H1 (cell line): ENCODE measurements at regions not wholly inside any gene's neighbourhood (a gene's known extent, or its start where the extent isn't known, plus 50 kb on each side); places are given as distances from the start of the nearest gene placed in this dataset.
A peak's percentile ranks its signal among the peaks of the same experiment; 100 is the strongest.

Source experiments
- CTCF ChIA-PET: fragments of 300-600 bp; sonication (Branson Sonifier 250); formaldehyde crosslinking; loops from one replicate; lab custom pipeline; 2021; ENCODE audit not compliant: partially characterized antibody; lab: Charles Lee
- POLR2A ChIA-PET: fragments of 300-600 bp; sonication (Branson Sonifier 250); formaldehyde crosslinking; loops from one replicate; lab custom pipeline; 2021; ENCODE audit warnings: inconsistent platforms; ENCODE audit not compliant: partially characterized antibody; lab: Charles Lee
- DNase-seq, 2 experiments: peaks; one replicate each; pipeline versions ENCODE4 v3.0.0 to v3.0.0-alpha.2; 2010 to 2022; ENCODE audit warnings: low spot score in 2 of 2, low read depth in 1 of 2, mixed read lengths in 1 of 2
- FAIRE-seq: peaks from 2 replicates; lab custom pipeline; 2011; peaks lifted over from hg19 to GRCh38; lab: Jason Lieb, UNC
- H2AFZ ChIP-seq: 2 replicates; pipeline ENCODE4 v1.8.1; 2012; ENCODE audit warnings: low read length, inconsistent platforms
- H2AK5ac ChIP-seq: 2 replicates; pipeline ENCODE4 v1.6.1; 2013; ENCODE audit warnings: low read depth, low read length
- H2BK120ac ChIP-seq: replicated peaks from 2 replicates; pipeline ENCODE3; 2013; ENCODE audit warnings: low read depth, low read length, inconsistent platforms
- H2BK12ac ChIP-seq: 2 replicates; pipeline ENCODE4 v1.6.1; 2013; ENCODE audit warnings: low read depth, low read length
- H2BK15ac ChIP-seq: 2 replicates; pipeline ENCODE4 v1.6.1; 2013; ENCODE audit warnings: low read length
- H2BK20ac ChIP-seq: 2 replicates; pipeline ENCODE4 v1.6.1; 2013; ENCODE audit warnings: low read length
- H2BK5ac ChIP-seq: 2 replicates; pipeline ENCODE4 v1.6.1; 2013; ENCODE audit warnings: low read depth, low read length
- H3K14ac ChIP-seq: 2 replicates; pipeline ENCODE4 v1.6.1; 2013; ENCODE audit warnings: inconsistent platforms; ENCODE audit not compliant: insufficient read length
- H3K18ac ChIP-seq: 2 replicates; pipeline ENCODE4 v1.6.1; 2013; ENCODE audit warnings: low read length; ENCODE audit errors: extremely low read depth
- H3K23ac ChIP-seq: 2 replicates; pipeline ENCODE4 v1.6.1; 2013; ENCODE audit warnings: inconsistent platforms; ENCODE audit not compliant: insufficient read length
- H3K23me2 ChIP-seq: 2 replicates; pipeline ENCODE4 v1.6.1; 2013; ENCODE audit warnings: low read depth, low read length
- H3K27ac ChIP-seq: 2 replicates; pipeline ENCODE4 v1.6.1; 2011; ENCODE audit warnings: low read depth, low read length, inconsistent platforms
- H3K27me3 ChIP-seq, 4 experiments: replicated peaks in 1 of 4; 1 replicate in 1 of 4; 2 replicates in 3 of 4; pipeline versions ENCODE4 v1.6.1 to v1.8.1; 2011 to 2013; ENCODE audit warnings: low read length in 3 of 4, mild to moderate bottlenecking in 3 of 4, inconsistent platforms in 2 of 4, mixed read lengths in 2 of 4, moderate library complexity in 1 of 4; ENCODE audit not compliant: control insufficient read depth in 3 of 4, insufficient read depth in 3 of 4; ENCODE audit errors: extremely low read depth in 1 of 4
- H3K36me3 ChIP-seq, 4 experiments: 2 replicates each; pipeline versions ENCODE4 v1.6.1 to v1.8.1; 2011 to 2013; ENCODE audit warnings: mild to moderate bottlenecking in 4 of 4, low read length in 3 of 4, moderate library complexity in 2 of 4, control low read depth in 1 of 4, inconsistent platforms in 1 of 4; ENCODE audit not compliant: insufficient read depth in 4 of 4, control insufficient read depth in 2 of 4
- H3K4ac ChIP-seq: replicated peaks from 2 replicates; pipeline ENCODE3; 2013; ENCODE audit warnings: low read length, low read depth, mixed read lengths, inconsistent platforms; ENCODE audit not compliant: insufficient read length
- H3K4me1 ChIP-seq, 4 experiments: replicated peaks in 1 of 4; 1 replicate in 1 of 4; 2 replicates in 3 of 4; pipeline versions ENCODE4 v1.6.1 to v1.8.1; 2011 to 2013; ENCODE audit warnings: low read length in 3 of 4, inconsistent platforms in 2 of 4, mixed read lengths in 1 of 4; ENCODE audit not compliant: insufficient read depth in 4 of 4, control insufficient read depth in 3 of 4
- H3K4me2 ChIP-seq, 2 experiments: 2 replicates each; pipeline versions ENCODE4 v1.6.1 to v1.8.1; 2011 to 2013; ENCODE audit warnings: low read depth in 2 of 2, low read length in 2 of 2, control low read depth in 1 of 2, inconsistent platforms in 1 of 2, mild to moderate bottlenecking in 1 of 2; ENCODE audit not compliant: insufficient read depth in 1 of 2
- H3K4me3 ChIP-seq, 4 experiments: fragments of 200-600, 300-600 bp in 1 of 4; sonication (generic), shearing (Covaris generic), sonication (Bioruptor Twin) in 1 of 4; 2 replicates each; pipeline versions ENCODE4 v1.5.1 to v1.8.1; 2011 to 2016; ENCODE audit warnings: low read length in 4 of 4, low read depth in 3 of 4, control low read depth in 2 of 4, inconsistent platforms in 2 of 4, mild to moderate bottlenecking in 2 of 4, mixed read lengths in 1 of 4, moderate library complexity in 1 of 4; ENCODE audit not compliant: insufficient read depth in 2 of 4; ENCODE audit errors: extremely low read depth in 1 of 4
- H3K56ac ChIP-seq: replicated peaks from 2 replicates; pipeline ENCODE3; 2013; ENCODE audit warnings: low read depth, mild to moderate bottlenecking, mixed read lengths, low read length, inconsistent platforms; ENCODE audit not compliant: insufficient read length
- H3K79me1 ChIP-seq: 2 replicates; pipeline ENCODE4 v1.6.1; 2013; ENCODE audit warnings: low read depth, low read length, control low read depth
- H3K79me2 ChIP-seq, 2 experiments: 2 replicates each; pipeline versions ENCODE4 v1.6.1 to v1.8.1; 2012 to 2013; ENCODE audit warnings: low read length in 2 of 2, mild to moderate bottlenecking in 2 of 2, inconsistent platforms in 1 of 2; ENCODE audit not compliant: insufficient read depth in 2 of 2, control insufficient read depth in 1 of 2
- H3K9ac ChIP-seq, 4 experiments: replicated peaks in 1 of 4; 1 replicate in 1 of 4; 2 replicates in 3 of 4; pipeline versions ENCODE4 v1.6.1 to v1.8.1; 2011 to 2013; ENCODE audit warnings: low read depth in 3 of 4, low read length in 3 of 4, control low read depth in 2 of 4, mild to moderate bottlenecking in 2 of 4, moderate library complexity in 2 of 4, inconsistent platforms in 1 of 4; ENCODE audit errors: extremely low read depth in 1 of 4
- H3K9me3 ChIP-seq, 2 experiments: 2 replicates each; pipeline versions ENCODE4 v1.6.1 to v1.8.1; 2012 to 2013; ENCODE audit warnings: mild to moderate bottlenecking in 2 of 2, moderate library complexity in 2 of 2, control low read depth in 1 of 2, inconsistent platforms in 1 of 2, low read depth in 1 of 2, low read length in 1 of 2, mixed read lengths in 1 of 2; ENCODE audit not compliant: insufficient read depth in 2 of 2
- H4K20me1 ChIP-seq, 2 experiments: replicated peaks in 1 of 2; 2 replicates each; pipeline versions ENCODE3 to v1.8.1; 2011 to 2013; ENCODE audit warnings: inconsistent platforms in 2 of 2, low read length in 2 of 2, mild to moderate bottlenecking in 1 of 2; ENCODE audit not compliant: insufficient read depth in 2 of 2, control insufficient read depth in 1 of 2
- H4K5ac ChIP-seq: 2 replicates; pipeline ENCODE4 v1.6.1; 2013; ENCODE audit warnings: low read length, low read depth, mixed read lengths, inconsistent platforms; ENCODE audit not compliant: insufficient read length
- H4K8ac ChIP-seq: 2 replicates; pipeline ENCODE4 v1.8.0; 2013; ENCODE audit warnings: mild to moderate bottlenecking, moderate library complexity, low read length, inconsistent platforms; ENCODE audit not compliant: insufficient read depth; ENCODE audit errors: extremely low read depth
- H4K91ac ChIP-seq: replicated peaks from 2 replicates; pipeline ENCODE3; 2013; ENCODE audit warnings: low read length, mixed read lengths, inconsistent platforms; ENCODE audit not compliant: insufficient read length
- BACH1 ChIP-seq: IDR thresholded peaks from 2 replicates; pipeline ENCODE4 v1.6.1; 2012; ENCODE audit warnings: low read length, improper control_type of control experiment
- BCL11A ChIP-seq, 2 experiments: IDR thresholded peaks; one replicate each; pipeline ENCODE4 v1.6.1; 2011; ENCODE audit warnings: low read depth in 2 of 2, low read length in 2 of 2, mild to moderate bottlenecking in 2 of 2
- BRCA1 ChIP-seq: IDR thresholded peaks from 2 replicates; pipeline ENCODE4 v1.6.1; 2012; ENCODE audit warnings: low read depth, low read length, improper control_type of control experiment
- CBX8 ChIP-seq: fragments of 300-800, 300-1000 bp; sonication (generic); IDR thresholded peaks from 2 replicates; pipeline ENCODE4 v1.7.1; 2016; ENCODE audit warnings: low read depth, low read length, borderline replicate concordance
- CEBPB ChIP-seq: IDR thresholded peaks from 2 replicates; pipeline ENCODE4 v1.6.1; 2012; ENCODE audit warnings: low read depth, low read length
- EZH2 ChIP-seq: fragments of 200-600 bp; sonication (generic); IDR thresholded peaks from 2 replicates; pipeline ENCODE4 v1.7.1; 2012; ENCODE audit warnings: low read depth, mild to moderate bottlenecking, moderate library complexity, low read length, inconsistent platforms; ENCODE audit not compliant: severe bottlenecking
- GABPA ChIP-seq: IDR thresholded peaks from 2 replicates; pipeline ENCODE4 v1.6.1; 2011; ENCODE audit warnings: mild to moderate bottlenecking, low read length, moderate library complexity, borderline replicate concordance; ENCODE audit not compliant: insufficient read depth
- MAX ChIP-seq: IDR thresholded peaks from 2 replicates; pipeline ENCODE4 v1.6.1; 2012; ENCODE audit warnings: inconsistent platforms
- NANOG ChIP-seq: IDR thresholded peaks from 2 replicates; pipeline ENCODE4 v1.6.1; 2011; ENCODE audit warnings: low read length, low read depth, mild to moderate bottlenecking, inconsistent platforms; ENCODE audit not compliant: insufficient read depth, poor library complexity, severe bottlenecking
- POU5F1 ChIP-seq: IDR thresholded peaks from 2 replicates; pipeline ENCODE4 v1.6.1; 2011; ENCODE audit warnings: low read depth, mild to moderate bottlenecking, low read length, moderate library complexity
- SIN3A ChIP-seq, 2 experiments: IDR thresholded peaks in 1 of 2; conservative IDR thresholded peaks in 1 of 2; 2 replicates each; pipeline ENCODE4 v1.6.1; 2011 to 2012; ENCODE audit warnings: low read length in 2 of 2, improper control_type of control experiment in 1 of 2, low read depth in 1 of 2, mild to moderate bottlenecking in 1 of 2
- SIRT6 ChIP-seq: IDR thresholded peaks from one replicate; pipeline ENCODE4 v1.7.1; 2012; ENCODE audit warnings: low read length, inconsistent platforms
- SP4 ChIP-seq: IDR thresholded peaks from 2 replicates; pipeline ENCODE4 v1.6.1; 2012; ENCODE audit warnings: low read length, inconsistent platforms
- YY1 ChIP-seq: IDR thresholded peaks from 2 replicates; pipeline ENCODE4 v1.6.1; 2011; ENCODE audit warnings: low read depth, mild to moderate bottlenecking, low read length
- WGBS, 2 experiments: shearing (Covaris generic) in 1 of 2; methylation state at CpG; one replicate each; pipeline versions ENCODE4 v1.1.6 to v1.1.7; 2013 to 2015; ENCODE audit warnings: low lambda C conversion rate in 2 of 2, mixed read lengths in 2 of 2, inconsistent platforms in 1 of 2, low coverage in 1 of 2, missing lambda C conversion rate in 1 of 2; ENCODE audit not compliant: insufficient replicate concordance in 2 of 2, insufficient coverage in 1 of 2, insufficient read length in 1 of 2; ENCODE audit errors: extremely low coverage in 1 of 2, missing lambda C conversion rate in 1 of 2; 5-methylcytosine and 5-hydroxymethylcytosine counted together

- no peak overlapping the region for H3K4ac ChIP-seq
- H2BK12ac ChIP-seq = no peak overlapping the region
- H4K91ac ChIP-seq = no peak overlapping the region
- no peaks in the 10 kb centered on the region for H3K27me3 ChIP-seq
- no peak overlapping the region for H3K4me3 ChIP-seq
- no peak for DNase-seq
- 90% methylated on average over 8 of the region's 8 CpGs; no CpG with 5 or more reads in 1 of the 2 experiments for WGBS, 2 experiments
- H2BK5ac ChIP-seq = no peak overlapping the region
- no peak overlapping the region for H3K27ac ChIP-seq
- no peaks in the 10 kb centered on the region for H3K79me1 ChIP-seq
- H2AFZ ChIP-seq = 0 out of 2 replicates have a peak overlapping the region, but pooled peaks have one; percentile 20
- no peak overlapping the region for H3K56ac ChIP-seq
- H3K4me2 ChIP-seq = no peak overlapping the region
- H2AK5ac ChIP-seq = no peak overlapping the region
- H3K36me3 ChIP-seq = no peaks in the 10 kb centered on the region
- POLR2A ChIA-PET = no interaction called here
- H3K9me3 ChIP-seq = 0 out of 4 replicates have a peak, but pooled peaks cover 0 to 2% of the 10 kb centered on the region in 2 experiments
- H2BK15ac ChIP-seq = no peak overlapping the region
- no peak overlapping the region for H3K14ac ChIP-seq
- no peak overlapping the region for H4K8ac ChIP-seq
- H3K4me1 ChIP-seq = no peaks in the 10 kb centered on the region
- H2BK120ac ChIP-seq = no peak overlapping the region
- H4K5ac ChIP-seq = no peak overlapping the region
- H3K23ac ChIP-seq = no peak overlapping the region
- H3K79me2 ChIP-seq = no peaks in the 10 kb centered on the region
- H3K18ac ChIP-seq = no peak overlapping the region
- CTCF ChIA-PET = interaction anchor here (1.0 to 2.0 kb wide), 3 partner anchors 25 to 99 kb away, joined by 3 to 10 read pairs (median 4); no protein-coding TSS in a partner anchor
- H2BK20ac ChIP-seq = no peak overlapping the region
- H4K20me1 ChIP-seq = no peaks in the 10 kb centered on the region
- H3K23me2 ChIP-seq = no peaks in the 10 kb centered on the region
- no peak overlapping the region for H3K9ac ChIP-seq
- FAIRE-seq = no peak
- TF ChIP-seq BACH1 (no peak), SIRT6 (no peak), CEBPB (no peak), EZH2 (no peak), BCL11A (IDR thresholded peaks at IDR 0.05; ENCODE audit: low read depth in 2 of 2, low read length in 2 of 2) (no peak), YY1 (no peak), BRCA1 (no peak), MAX (no peak), CBX8 (no peak), POU5F1 (no peak), SIN3A (conservative IDR thresholded peaks at IDR 0.05 in 1 of 2, IDR thresholded peaks at IDR 0.05 in 1 of 2; ENCODE audit: low read depth in 1 of 2, low read length in 2 of 2) (no peak), NANOG (no peak), SP4 (no peak), GABPA (no peak)
Measured at GRCh38 chr3:184443364-184443763, 63.5 kb downstream of the CHRD start.
